Renal cortical epithelial cell (primary cell): ENCODE measurements at regions not wholly inside any gene's neighbourhood (a gene's known extent, or its start where the extent isn't known, plus 50 kb on each side); places are given as distances from the start of the nearest gene placed in this dataset.
"Not testable (repeated sequence)": the region's sequence is repeated elsewhere in the genome, so short reads cannot be mapped to it uniquely, and the experiment has no call there.

Experiments
- DNase-seq: peaks from one replicate; pipeline ENCODE4 v3.0.0-alpha.2; 2011; ENCODE audit warnings: low read depth

DNA sequence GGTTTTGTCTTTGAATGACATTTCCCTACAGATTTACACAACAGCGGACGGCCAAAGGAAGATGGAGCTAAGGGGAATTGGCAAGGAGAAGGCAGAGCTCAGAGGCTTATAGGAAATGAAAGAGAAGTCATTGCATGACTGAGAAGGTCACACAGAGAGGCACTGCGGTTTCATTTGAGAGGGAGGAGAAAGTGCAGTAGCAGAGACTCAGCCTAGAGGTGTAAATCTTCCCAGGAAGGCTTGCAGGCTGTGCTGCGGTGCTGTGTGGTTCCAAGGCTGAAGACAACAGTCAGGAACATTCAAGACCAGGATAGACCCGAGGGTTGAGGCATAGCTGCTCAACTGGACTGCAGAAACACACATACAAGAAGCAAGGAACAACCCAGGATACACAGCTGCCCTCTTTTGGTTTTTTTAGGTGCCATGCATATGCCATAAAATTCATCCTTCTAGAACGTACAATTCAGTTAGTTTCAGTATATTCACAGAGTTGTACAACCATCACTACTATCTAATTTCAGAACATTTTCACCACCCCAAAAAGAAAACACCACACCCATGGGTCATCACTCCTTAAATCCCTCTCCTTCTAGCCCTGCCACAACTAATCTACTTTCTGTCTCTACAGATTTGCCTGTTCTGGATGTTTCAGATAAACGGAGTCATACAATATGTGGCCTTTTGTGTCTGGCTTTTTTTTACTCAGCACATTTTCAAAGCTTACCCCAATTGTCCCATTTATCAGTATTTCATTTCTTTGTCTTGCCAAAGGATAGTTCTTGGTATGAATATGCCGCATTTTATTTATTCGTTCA is 313.5 kb downstream of the ANAPC1 start:
- peak; percentile 6 for DNase-seq

DNA sequence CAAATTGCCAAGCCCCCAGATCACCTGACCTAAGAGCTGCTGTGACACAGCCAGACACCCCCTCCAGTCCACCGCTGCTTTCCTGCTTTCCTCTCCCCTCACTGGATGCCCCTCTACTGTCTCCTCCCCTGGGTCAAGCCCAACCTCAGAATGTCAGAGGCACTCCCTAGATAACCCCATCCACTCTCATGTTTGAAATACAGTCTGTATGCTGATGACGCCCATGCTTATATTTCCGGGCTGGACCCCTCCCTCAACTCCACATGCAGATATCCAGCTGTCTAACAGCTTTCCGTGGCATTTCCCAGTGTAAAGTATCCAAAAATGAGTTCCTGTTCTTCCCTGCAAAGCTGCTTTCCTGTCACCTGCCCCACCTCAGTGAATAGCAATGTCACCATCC is 309.2 kb downstream of the ANAPC1 start:
- not testable (repeated sequence) for DNase-seq

GRCh38 chr2:111577154-111577885 is 306.7 kb downstream of the ANAPC1 start:
- DNase-seq: not testable (repeated sequence)

- DNase-seq: not testable (repeated sequence)
Observed at GRCh38 chr2:111579500-111580134, 304.4 kb downstream of the ANAPC1 start.

- not testable (repeated sequence) for DNase-seq
Observed at GRCh38 chr2:111580616-111581015, 303.4 kb downstream of the ANAPC1 start.

DNA sequence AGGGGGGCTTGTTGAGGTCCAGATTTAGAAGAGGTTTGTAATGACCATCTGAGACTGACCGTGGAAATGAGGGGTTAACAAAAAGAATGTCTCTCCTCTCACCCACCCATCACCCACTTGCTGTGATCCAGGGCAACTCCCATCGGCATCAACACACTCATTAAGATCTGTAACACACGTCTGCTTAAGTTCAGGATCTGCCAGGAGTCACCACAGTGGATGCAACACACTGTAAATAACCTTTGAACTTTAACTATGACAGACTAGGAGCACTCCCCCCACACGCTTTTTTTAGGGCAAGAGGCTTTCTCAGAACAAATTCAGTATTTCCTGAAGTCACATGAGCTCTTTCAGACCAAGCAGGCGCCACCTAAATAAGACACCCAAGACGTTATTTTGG is 301.9 kb downstream of the ANAPC1 start:
- not testable (repeated sequence) for DNase-seq

DNA sequence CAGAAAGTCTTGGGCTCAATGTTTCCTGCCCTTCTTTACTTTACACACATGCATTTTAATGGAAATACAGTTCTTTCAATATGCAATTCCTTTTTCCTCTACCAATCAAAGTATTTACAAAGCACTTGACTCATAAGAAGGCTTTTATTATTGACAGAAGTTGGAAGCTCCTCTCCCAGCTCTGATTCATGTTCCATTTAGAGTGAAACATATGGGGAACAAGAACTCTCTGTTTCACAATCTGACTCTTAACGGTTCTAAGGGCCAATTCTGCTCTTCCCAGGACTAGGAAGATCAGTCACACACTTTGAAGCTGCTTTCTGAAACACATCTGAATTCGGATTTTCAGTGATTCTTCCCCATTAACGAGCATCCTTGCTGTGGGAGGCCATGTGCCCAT is 300.5 kb downstream of the ANAPC1 start:
- DNase-seq: not testable (repeated sequence)

- not testable (repeated sequence) for DNase-seq
Observed at GRCh38 chr2:111584540-111584939, 299.5 kb downstream of the ANAPC1 start.

DNA sequence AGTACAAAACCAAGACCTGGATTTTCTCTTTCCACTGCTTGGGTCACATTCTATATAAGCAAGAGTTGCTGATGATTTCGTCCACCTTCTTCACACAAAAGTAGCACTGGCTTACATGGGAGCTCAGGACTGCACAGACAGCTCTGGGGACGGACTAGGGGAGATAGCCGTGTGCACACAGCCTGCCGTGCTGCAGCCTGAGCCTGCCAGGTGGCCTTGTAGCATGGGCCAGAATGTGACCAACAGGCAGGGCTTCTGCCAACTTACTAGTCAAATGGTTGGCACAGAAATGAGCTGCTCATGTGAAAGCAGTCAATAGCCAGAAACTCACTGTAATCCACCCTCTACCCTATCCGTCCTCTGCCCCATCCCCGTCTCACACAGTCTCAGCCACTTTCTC is 299.0 kb downstream of the ANAPC1 start:
- DNase-seq: not testable (repeated sequence)

DNA sequence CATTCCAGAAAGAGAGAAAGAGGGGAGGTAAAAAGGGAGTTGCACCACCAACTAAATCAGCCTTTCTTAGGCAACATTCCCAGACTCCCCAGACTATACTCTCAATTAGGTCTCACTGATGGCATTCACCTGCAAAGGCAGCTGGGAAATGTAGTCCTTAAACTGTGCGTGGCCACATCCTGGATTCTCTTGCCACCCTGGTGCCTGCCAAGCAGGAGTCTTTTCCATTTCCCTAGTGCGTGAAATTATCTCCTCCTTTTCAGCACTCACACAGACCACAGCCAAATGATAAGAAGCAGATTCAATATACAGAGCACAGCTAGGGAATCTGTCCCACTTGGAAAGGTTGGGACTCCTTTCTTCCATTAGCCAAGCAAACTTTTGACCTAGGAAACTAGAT is 298.0 kb downstream of the ANAPC1 start:
- not testable (repeated sequence) for DNase-seq

DNA sequence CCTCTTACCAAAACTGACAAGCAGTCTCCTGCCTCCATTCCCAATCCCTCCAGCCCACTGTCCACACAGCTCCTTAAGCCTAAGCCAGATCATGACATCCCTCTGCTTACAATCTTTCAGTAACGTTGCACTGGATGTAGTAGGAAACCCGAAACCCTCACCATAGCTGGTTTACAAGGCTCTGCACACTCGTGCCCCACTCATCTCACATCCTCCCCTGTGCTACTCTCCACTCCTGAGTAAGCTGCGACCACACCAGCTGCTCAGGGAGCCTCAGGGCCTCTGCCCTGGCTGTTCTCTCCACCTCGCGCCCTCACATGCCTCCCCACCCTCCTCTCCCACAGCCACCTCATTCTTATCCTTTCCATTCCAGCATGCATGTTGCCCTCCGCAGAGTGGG is 288.9 kb downstream of the ANAPC1 start:
- not testable (repeated sequence) for DNase-seq

GRCh38 chr2:111596808-111597705 is 286.9 kb downstream of the ANAPC1 start:
- DNase-seq: not testable (repeated sequence)

DNA sequence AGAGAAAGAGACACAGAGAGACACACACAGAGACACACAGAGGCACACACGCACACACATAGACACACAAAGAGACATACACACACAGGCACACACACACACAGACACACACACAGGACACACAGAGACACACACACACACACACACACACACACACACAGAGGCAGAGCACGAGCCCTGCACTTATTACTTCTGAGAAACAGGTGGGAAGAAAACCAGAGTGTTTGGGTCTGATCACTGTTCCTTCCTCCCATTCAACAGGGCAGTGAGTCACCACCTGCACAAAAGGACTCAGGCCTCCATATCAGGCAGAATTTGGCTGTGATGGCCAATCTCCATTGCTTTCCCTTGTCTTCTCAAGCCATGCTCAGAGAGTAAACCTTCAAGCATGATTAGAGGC is 285.0 kb downstream of the ANAPC1 start:
- DNase-seq: not testable (repeated sequence)

GRCh38 chr2:111602259-111602658 is 281.7 kb downstream of the ANAPC1 start:
- not testable (repeated sequence) for DNase-seq

DNA sequence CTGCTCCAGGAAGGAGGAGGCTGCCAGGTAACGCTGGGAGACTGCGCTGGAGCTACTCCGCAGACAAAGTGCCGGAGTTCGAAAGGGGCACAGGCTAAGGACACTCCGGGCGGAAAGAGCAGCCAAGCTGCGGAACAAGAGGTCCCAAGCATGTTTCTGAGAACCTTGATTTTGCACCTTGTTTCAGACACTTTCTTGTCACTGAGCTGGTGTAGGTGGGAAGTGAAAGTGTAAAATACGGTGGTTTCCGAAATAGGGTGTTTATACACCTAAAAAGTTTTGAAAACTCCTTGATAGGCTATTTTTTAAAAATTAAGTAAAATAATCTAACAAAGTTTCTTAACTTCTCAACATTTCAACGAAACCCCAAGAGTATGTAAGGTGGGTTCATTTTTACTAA is 278.2 kb downstream of the ANAPC1 start:
- DNase-seq: not testable (repeated sequence)

GRCh38 chr2:111606632-111607031 is 277.4 kb downstream of the ANAPC1 start:
- DNase-seq: not testable (repeated sequence)

- not testable (repeated sequence) for DNase-seq
Observed at GRCh38 chr2:111609146-111609844, 274.7 kb downstream of the ANAPC1 start.

- not testable (repeated sequence) for DNase-seq
Observed at GRCh38 chr2:111610035-111610434, 274.0 kb downstream of the ANAPC1 start.

DNA sequence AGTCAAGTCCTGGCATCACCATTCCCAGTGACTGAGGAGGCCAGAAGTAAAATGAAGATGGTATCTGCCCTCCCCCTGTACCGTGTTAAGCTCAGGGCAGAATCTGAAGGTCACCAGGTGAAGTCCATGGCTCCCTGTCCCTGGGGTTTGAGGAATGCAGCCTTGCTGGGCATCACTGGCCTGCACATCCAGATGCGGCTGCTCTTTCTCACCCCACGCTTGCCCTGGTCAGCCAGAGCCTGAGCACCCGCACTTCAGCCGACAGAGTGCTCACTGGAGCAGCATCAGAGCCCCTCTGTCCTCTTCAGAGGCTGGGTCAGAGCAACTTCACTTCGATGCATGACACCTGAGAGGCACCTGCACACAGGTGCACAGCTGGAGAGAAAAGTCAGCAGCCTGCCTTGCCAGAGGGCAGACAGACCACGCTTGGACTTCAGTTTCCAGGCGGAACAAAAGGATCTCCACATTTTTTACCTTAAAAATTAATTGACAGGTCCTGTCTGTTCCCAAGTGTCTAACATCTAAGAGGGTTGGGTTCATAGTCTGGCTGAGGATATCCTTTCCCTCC is 267.3 kb downstream of the ANAPC1 start:
- no peak for DNase-seq
